ENCODE measurements at regions not wholly inside any gene's neighbourhood (a gene's known extent, or its start where the extent isn't known, plus 50 kb on each side); places are given as distances from the start of the nearest gene placed in this dataset.

- 100% methylated on average over 1 of the region's 2 CpGs for WGBS
- no peaks in the 10 kb centered on the region for H3K36me3 ChIP-seq (ENCODE audit: insufficient read depth, low read length)
- no peak overlapping the region for H3K27ac ChIP-seq (ENCODE audit: low read depth, low read length)
- no peaks in the 10 kb centered on the region for H3K9me3 ChIP-seq (ENCODE audit: insufficient read depth, low read depth, low read length)
- H3K4me1 ChIP-seq (ENCODE audit: insufficient read depth, low read length) = peaks cover 10% of the 10 kb centered on the region; the same call in 1 of the 2 replicates
- no peak overlapping the region for H3K4me3 ChIP-seq (ENCODE audit: low read length)
- H3K9ac ChIP-seq (ENCODE audit: low read depth, low read length) = no peak overlapping the region
- H3K27me3 ChIP-seq (ENCODE audit: insufficient read depth, low read length) = no peaks in the 10 kb centered on the region
Measured at GRCh38 chr1:199303035-199303434, 664.2 kb downstream of the PTPRC start.

GRCh38 chr1:199305053-199305452 is 666.2 kb downstream of the PTPRC start:
- no peak overlapping the region for H3K27ac ChIP-seq (ENCODE audit: low read depth, low read length)
- H3K27me3 ChIP-seq (ENCODE audit: insufficient read depth, low read length) = no peaks in the 10 kb centered on the region
- peaks cover 10% of the 10 kb centered on the region; the same call in 1 of the 2 replicates for H3K4me1 ChIP-seq (ENCODE audit: insufficient read depth, low read length)
- H3K9me3 ChIP-seq (ENCODE audit: insufficient read depth, low read depth, low read length) = no peaks in the 10 kb centered on the region
- WGBS = 100% methylated on average over 1 of the region's 2 CpGs
- H3K4me3 ChIP-seq (ENCODE audit: low read length) = no peak overlapping the region
- no peak overlapping the region for H3K9ac ChIP-seq (ENCODE audit: low read depth, low read length)
- H3K36me3 ChIP-seq (ENCODE audit: insufficient read depth, low read length) = no peaks in the 10 kb centered on the region

GRCh38 chr1:199307496-199308264 is 668.8 kb downstream of the PTPRC start:
- WGBS = 97% methylated on average over 6 of the region's 6 CpGs
- H3K9me3 ChIP-seq (ENCODE audit: insufficient read depth, low read depth, low read length) = no peaks in the 10 kb centered on the region
- H3K27me3 ChIP-seq (ENCODE audit: insufficient read depth, low read length) = no peaks in the 10 kb centered on the region
- peaks cover 35% of the 10 kb centered on the region for H3K4me1 ChIP-seq (ENCODE audit: insufficient read depth, low read length)
- no peak overlapping the region for H3K27ac ChIP-seq (ENCODE audit: low read depth, low read length)
- no peaks in the 10 kb centered on the region for H3K36me3 ChIP-seq (ENCODE audit: insufficient read depth, low read length)
- H3K9ac ChIP-seq (ENCODE audit: low read depth, low read length) = no peak overlapping the region
- no peak overlapping the region for H3K4me3 ChIP-seq (ENCODE audit: low read length)

- Histone ChIP-seq H3K36me3 (ENCODE audit: insufficient read depth, low read length) (no peaks in the 10 kb centered on the region), H3K27ac (ENCODE audit: low read depth, low read length) (no peak overlapping the region), H3K27me3 (ENCODE audit: insufficient read depth, low read length) (no peaks in the 10 kb centered on the region), H3K9ac (ENCODE audit: low read depth, low read length) (no peak overlapping the region), H3K4me1 (ENCODE audit: insufficient read depth, low read length) (peaks cover 36% of the 10 kb centered on the region), H3K4me3 (ENCODE audit: low read length) (no peak overlapping the region), H3K9me3 (ENCODE audit: insufficient read depth, low read depth, low read length) (no peaks in the 10 kb centered on the region)
- WGBS = 94% methylated on average over 5 of the region's 5 CpGs
Measured at GRCh38 chr1:199308349-199308846, 669.6 kb downstream of the PTPRC start.

- Histone ChIP-seq H3K9ac (ENCODE audit: low read depth, low read length) (no peak overlapping the region), H3K9me3 (ENCODE audit: insufficient read depth, low read depth, low read length) (no peaks in the 10 kb centered on the region), H3K27ac (ENCODE audit: low read depth, low read length) (peak overlapping the region; percentile 90; the same call in 1 of the 2 replicates), H3K36me3 (ENCODE audit: insufficient read depth, low read length) (no peaks in the 10 kb centered on the region), H3K4me1 (ENCODE audit: insufficient read depth, low read length) (peaks cover 36% of the 10 kb centered on the region), H3K4me3 (ENCODE audit: low read length) (no peak overlapping the region), H3K27me3 (ENCODE audit: insufficient read depth, low read length) (no peaks in the 10 kb centered on the region)
- 97% methylated on average over 2 of the region's 2 CpGs for WGBS
Measured at GRCh38 chr1:199310708-199311107, 671.9 kb downstream of the PTPRC start.

- Histone ChIP-seq H3K36me3 (ENCODE audit: insufficient read depth, low read length) (no peaks in the 10 kb centered on the region), H3K9ac (ENCODE audit: low read depth, low read length) (no peak overlapping the region), H3K4me3 (ENCODE audit: low read length) (no peak overlapping the region), H3K4me1 (ENCODE audit: insufficient read depth, low read length) (peaks cover 32% of the 10 kb centered on the region), H3K27ac (ENCODE audit: low read depth, low read length) (peak overlapping the region; percentile 90; the same call in 1 of the 2 replicates), H3K9me3 (ENCODE audit: insufficient read depth, low read depth, low read length) (no peaks in the 10 kb centered on the region), H3K27me3 (ENCODE audit: insufficient read depth, low read length) (no peaks in the 10 kb centered on the region)
- WGBS = 64% methylated on average over 5 of the region's 5 CpGs
Measured at GRCh38 chr1:199311478-199312262, 672.8 kb downstream of the PTPRC start.

- no peak overlapping the region for H3K4me3 ChIP-seq (ENCODE audit: low read length)
- 98% methylated on average over 2 of the region's 2 CpGs for WGBS
- H3K9ac ChIP-seq (ENCODE audit: low read depth, low read length) = no peak overlapping the region
- no peaks in the 10 kb centered on the region for H3K36me3 ChIP-seq (ENCODE audit: insufficient read depth, low read length)
- no peaks in the 10 kb centered on the region for H3K27me3 ChIP-seq (ENCODE audit: insufficient read depth, low read length)
- peaks cover 26% of the 10 kb centered on the region for H3K4me1 ChIP-seq (ENCODE audit: insufficient read depth, low read length)
- no peaks in the 10 kb centered on the region for H3K9me3 ChIP-seq (ENCODE audit: insufficient read depth, low read depth, low read length)
- H3K27ac ChIP-seq (ENCODE audit: low read depth, low read length) = no peak overlapping the region; the same call in 1 of the 2 replicates
Measured at GRCh38 chr1:199312626-199313025, 673.8 kb downstream of the PTPRC start.

GRCh38 chr1:199313444-199313843 is 674.6 kb downstream of the PTPRC start:
- peaks cover 26% of the 10 kb centered on the region for H3K4me1 ChIP-seq (ENCODE audit: insufficient read depth, low read length)
- no peak overlapping the region for H3K9ac ChIP-seq (ENCODE audit: low read depth, low read length)
- H3K4me3 ChIP-seq (ENCODE audit: low read length) = no peak overlapping the region
- no peaks in the 10 kb centered on the region for H3K36me3 ChIP-seq (ENCODE audit: insufficient read depth, low read length)
- no peak overlapping the region for H3K27ac ChIP-seq (ENCODE audit: low read depth, low read length)
- no peaks in the 10 kb centered on the region for H3K27me3 ChIP-seq (ENCODE audit: insufficient read depth, low read length)
- no peaks in the 10 kb centered on the region for H3K9me3 ChIP-seq (ENCODE audit: insufficient read depth, low read depth, low read length)
- 70% methylated on average over 1 of the region's 2 CpGs for WGBS

- Histone ChIP-seq H3K27ac (ENCODE audit: low read depth, low read length) (no peak overlapping the region), H3K27me3 (ENCODE audit: insufficient read depth, low read length) (no peaks in the 10 kb centered on the region)
- 91% methylated on average over 3 of the region's 3 CpGs for WGBS
Measured at GRCh38 chr1:199319341-199319740, 680.5 kb downstream of the PTPRC start.

GRCh38 chr1:199322278-199322677 is 683.4 kb downstream of the PTPRC start:
- Histone ChIP-seq H3K4me1 (ENCODE audit: insufficient read depth, low read length) (peaks cover 4% of the 10 kb centered on the region), H3K9me3 (ENCODE audit: insufficient read depth, low read depth, low read length) (peaks cover 9% of the 10 kb centered on the region; the same call in 1 of the 2 replicates), H3K4me3 (ENCODE audit: low read length) (no peak overlapping the region), H3K9ac (ENCODE audit: low read depth, low read length) (no peak overlapping the region), H3K27ac (ENCODE audit: low read depth, low read length) (no peak overlapping the region), H3K27me3 (ENCODE audit: insufficient read depth, low read length) (no peaks in the 10 kb centered on the region), H3K36me3 (ENCODE audit: insufficient read depth, low read length) (no peaks in the 10 kb centered on the region)
- 91% methylated on average over 1 of the region's 1 CpG for WGBS

More at GRCh38 chr1:199319341-199319740, 680.5 kb downstream of the PTPRC start:
- Histone ChIP-seq H3K9me3 (ENCODE audit: insufficient read depth, low read depth, low read length) (no peaks in the 10 kb centered on the region), H3K4me3 (ENCODE audit: low read length) (no peak overlapping the region), H3K36me3 (ENCODE audit: insufficient read depth, low read length) (no peaks in the 10 kb centered on the region), H3K9ac (ENCODE audit: low read depth, low read length) (no peak overlapping the region), H3K4me1 (ENCODE audit: insufficient read depth, low read length) (peaks cover 4% of the 10 kb centered on the region)

- Histone ChIP-seq H3K4me1 (ENCODE audit: insufficient read depth, low read length) (no peaks in the 10 kb centered on the region), H3K9ac (ENCODE audit: low read depth, low read length) (no peak overlapping the region), H3K9me3 (ENCODE audit: insufficient read depth, low read depth, low read length) (no peaks in the 10 kb centered on the region), H3K27ac (ENCODE audit: low read depth, low read length) (no peak overlapping the region), H3K4me3 (ENCODE audit: low read length) (no peak overlapping the region), H3K36me3 (ENCODE audit: insufficient read depth, low read length) (no peaks in the 10 kb centered on the region), H3K27me3 (ENCODE audit: insufficient read depth, low read length) (no peaks in the 10 kb centered on the region)
- 91% methylated on average over 3 of the region's 3 CpGs for WGBS
Measured at GRCh38 chr1:199333180-199333579, 694.3 kb upstream of the NR5A2 start.

Measured in HUES64 (cell line).